ENCODE measurements at regions not wholly inside any gene's neighbourhood (a gene's known extent, or its start where the extent isn't known, plus 50 kb on each side); places are given as distances from the start of the nearest gene placed in this dataset.

- Histone ChIP-seq H3K27ac (no peak overlapping the region), H3K4me1 (no peaks in the 10 kb centered on the region), H3K9me3 (no peaks in the 10 kb centered on the region), H3K36me3 (no peaks in the 10 kb centered on the region), H3K27me3 (no peaks in the 10 kb centered on the region), H3K4me3 (no peak overlapping the region)
- DNase-seq (no peak), ATAC-seq (no peak)
- 55% methylated on average over 1 of the region's 2 CpGs for WGBS (ENCODE audit: insufficient coverage, low coverage, low lambda C conversion rate, missing lambda C conversion rate)
- intact Hi-C loops (cut with DNase I): no loop called here
- TF ChIP-seq POLR2A (IDR thresholded peaks at IDR 0.05): no peak
- no peak for TF ChIP-seq CTCF (IDR thresholded peaks at IDR 0.05)
Observed at GRCh38 chr10:59587083-59587755, 122.4 kb downstream of the SLC16A9 start.

- no peaks in the 10 kb centered on the region for H3K27me3 ChIP-seq
- H3K4me1 ChIP-seq: no peaks in the 10 kb centered on the region
- no peak overlapping the region for H3K27ac ChIP-seq
- intact Hi-C loops (cut with DNase I): no loop called here
- no peaks in the 10 kb centered on the region for H3K9me3 ChIP-seq
- no peak overlapping the region for H3K4me3 ChIP-seq
- DNase-seq (no peak), ATAC-seq (no peak)
- 69% methylated on average over 2 of the region's 2 CpGs for WGBS (ENCODE audit: insufficient coverage, low coverage, low lambda C conversion rate, missing lambda C conversion rate)
- no peaks in the 10 kb centered on the region for H3K36me3 ChIP-seq
- TF ChIP-seq CTCF (IDR thresholded peaks at IDR 0.05) (no peak), POLR2A (IDR thresholded peaks at IDR 0.05) (no peak)
Observed at GRCh38 chr10:59586407-59586891, 123.2 kb downstream of the SLC16A9 start.

GRCh38 chr10:59585046-59585700 lies 124.5 kb downstream of the SLC16A9 start:
- intact Hi-C loops (cut with DNase I): no loop called here
- ATAC-seq (no peak), DNase-seq (no peak)
- Histone ChIP-seq H3K36me3 (no peaks in the 10 kb centered on the region), H3K27ac (no peak overlapping the region), H3K27me3 (no peaks in the 10 kb centered on the region), H3K4me3 (no peak overlapping the region), H3K9me3 (no peaks in the 10 kb centered on the region), H3K4me1 (no peaks in the 10 kb centered on the region)
- no peak for TF ChIP-seq POLR2A (IDR thresholded peaks at IDR 0.05)
- no peak for TF ChIP-seq CTCF (IDR thresholded peaks at IDR 0.05)
- 56% methylated on average over 4 of the region's 4 CpGs for WGBS (ENCODE audit: insufficient coverage, low coverage, low lambda C conversion rate, missing lambda C conversion rate)

- 81% methylated on average over 2 of the region's 3 CpGs for WGBS (ENCODE audit: insufficient coverage, low coverage, low lambda C conversion rate, missing lambda C conversion rate)
Observed at GRCh38 chr10:59582780-59583179, 126.9 kb downstream of the SLC16A9 start.

More at GRCh38 chr10:59582780-59583179, 126.9 kb downstream of the SLC16A9 start:
- DNase-seq (no peak), ATAC-seq (no peak)
- H3K27me3 ChIP-seq: no peaks in the 10 kb centered on the region
- no peak overlapping the region for H3K4me3 ChIP-seq
- H3K9me3 ChIP-seq: no peaks in the 10 kb centered on the region
- no peaks in the 10 kb centered on the region for H3K36me3 ChIP-seq
- no peak overlapping the region for H3K27ac ChIP-seq
- TF ChIP-seq POLR2A (IDR thresholded peaks at IDR 0.05) (no peak), CTCF (IDR thresholded peaks at IDR 0.05) (no peak)
- H3K4me1 ChIP-seq: no peaks in the 10 kb centered on the region
- intact Hi-C loops (cut with DNase I): no loop called here

All from right lobe of liver (tissue), 6 donors.